Gastroesophageal sphincter (tissue), 4 donors: ENCODE measurements at regions not wholly inside any gene's neighbourhood (a gene's known extent, or its start where the extent isn't known, plus 50 kb on each side); places are given as distances from the start of the nearest gene placed in this dataset.

Source experiments
- ATAC-seq: fragments of 150-250 bp; one replicate; pipeline ENCODE4 v1.9.1; 2016; ENCODE audit warnings: mild to moderate bottlenecking, moderate library complexity
- H3K27ac ChIP-seq, 4 donors: fragments of 200-600 bp; sonication (generic) in 3 of 4; 1 replicate in 3 of 4; 2 replicates in 1 of 4; pipeline ENCODE4 v1.5.1; 2016 to 2019
- H3K27me3 ChIP-seq: fragments of 200-600 bp; sonication (generic); one replicate; pipeline ENCODE4 v1.5.1; 2019
- H3K36me3 ChIP-seq, 2 donors: fragments of 200-600 bp; sonication (generic); one replicate each; pipeline ENCODE4 v1.5.1; 2019; ENCODE audit warnings: control low read depth in 1 of 2
- H3K4me1 ChIP-seq, 3 donors: fragments of 200-600 bp; sonication (generic); 1 replicate in 2 of 3; 2 replicates in 1 of 3; pipeline ENCODE4 v1.5.1; 2016 to 2019; ENCODE audit warnings: control low read depth in 2 of 3
- H3K4me3 ChIP-seq, 2 donors: fragments of 200-600 bp; sonication (generic); one replicate each; pipeline ENCODE4 v1.5.1; 2019; ENCODE audit warnings: mild to moderate bottlenecking in 1 of 2, moderate library complexity in 1 of 2
- H3K9me3 ChIP-seq, 3 donors: fragments of 200-600 bp; sonication (generic); one replicate each; pipeline ENCODE4 v1.5.1; 2017 to 2019; ENCODE audit warnings: control low read depth in 2 of 3
- EP300 ChIP-seq: sonication (generic); formaldehyde crosslinking; IDR thresholded peaks from one replicate; pipeline ENCODE4 v1.6.1; 2017; ENCODE audit warnings: antibody characterized with exemption, mild to moderate bottlenecking
- POLR2A ChIP-seq, 2 donors: fragments of 450-650 bp; IDR thresholded peaks; one replicate each; pipeline ENCODE4 v1.6.1; 2017; ENCODE audit warnings: antibody characterized with exemption in 2 of 2, mild to moderate bottlenecking in 2 of 2, moderate library complexity in 1 of 2
- POLR2AphosphoS5 ChIP-seq: sonication (generic); formaldehyde crosslinking; IDR thresholded peaks from one replicate; pipeline ENCODE4 v1.6.1; 2017; ENCODE audit warnings: antibody characterized with exemption
- WGBS, 2 donors: methylation state at CpG; one replicate each; pipeline ENCODE4 v1.1.5; 2018; ENCODE audit warnings: low coverage in 1 of 2; 5-methylcytosine and 5-hydroxymethylcytosine counted together
- TF ChIP-seq, protein P1 (sequence below), 4 experiments: fragments of 200-600 bp in 2 of 4; fragments of 450-650 bp in 2 of 4; sonication (generic) in 1 of 4; IDR thresholded peaks; one replicate each; pipeline ENCODE4 v1.5.1; 2017 to 2019; ENCODE audit warnings: antibody characterized with exemption in 4 of 4, mild to moderate bottlenecking in 2 of 4, moderate library complexity in 2 of 4

DNA sequence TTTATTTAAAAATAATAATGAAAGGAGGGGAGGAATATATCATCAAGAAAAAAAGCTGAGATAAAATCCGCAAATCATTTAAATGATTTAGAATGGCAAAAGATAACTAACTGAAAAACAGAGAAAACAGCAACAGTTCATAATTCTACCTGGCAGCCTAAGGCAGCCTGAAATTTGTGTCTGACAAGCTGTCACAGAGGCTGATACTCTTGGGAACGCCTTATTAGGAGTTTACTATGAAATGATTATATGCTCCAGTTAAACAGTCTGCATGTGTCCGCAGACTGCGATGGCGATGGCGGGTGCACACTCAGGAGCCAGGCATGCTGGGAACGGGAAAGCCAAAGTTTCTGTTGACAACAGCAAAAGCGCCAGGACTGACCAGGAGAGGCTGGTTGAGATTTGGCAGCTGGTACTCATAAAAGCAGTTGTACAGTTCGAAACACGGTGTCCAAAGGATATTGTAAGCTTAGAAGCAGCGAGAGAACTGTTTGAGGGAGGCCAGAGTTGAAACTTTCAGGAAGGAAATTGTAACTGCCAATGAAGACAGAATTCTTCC lies 172.9 kb upstream of the MPPED2 start:
- Histone ChIP-seq H3K4me3 (no peak overlapping the region), H3K27ac (peak overlapping the region in 1 of 4 donors; percentile 16), H3K36me3 (no peaks in the 10 kb centered on the region), H3K9me3 (peaks cover 0 to 19% (median 0%) of the 10 kb centered on the region in 3 donors), H3K4me1 (peaks cover 0 to 8% (median 0%) of the 10 kb centered on the region in 3 donors), H3K27me3 (no peaks in the 10 kb centered on the region)
- ATAC-seq, result no peak
- WGBS, 2 donors, result 36 to 83% methylated on average over 3 to 11 of the region's 11 CpGs
- TF ChIP-seq EP300 (no peak), POLR2A (IDR thresholded peaks at IDR 0.05) (no peak), POLR2AphosphoS5 (no peak)
- TF ChIP-seq, protein P1, sequence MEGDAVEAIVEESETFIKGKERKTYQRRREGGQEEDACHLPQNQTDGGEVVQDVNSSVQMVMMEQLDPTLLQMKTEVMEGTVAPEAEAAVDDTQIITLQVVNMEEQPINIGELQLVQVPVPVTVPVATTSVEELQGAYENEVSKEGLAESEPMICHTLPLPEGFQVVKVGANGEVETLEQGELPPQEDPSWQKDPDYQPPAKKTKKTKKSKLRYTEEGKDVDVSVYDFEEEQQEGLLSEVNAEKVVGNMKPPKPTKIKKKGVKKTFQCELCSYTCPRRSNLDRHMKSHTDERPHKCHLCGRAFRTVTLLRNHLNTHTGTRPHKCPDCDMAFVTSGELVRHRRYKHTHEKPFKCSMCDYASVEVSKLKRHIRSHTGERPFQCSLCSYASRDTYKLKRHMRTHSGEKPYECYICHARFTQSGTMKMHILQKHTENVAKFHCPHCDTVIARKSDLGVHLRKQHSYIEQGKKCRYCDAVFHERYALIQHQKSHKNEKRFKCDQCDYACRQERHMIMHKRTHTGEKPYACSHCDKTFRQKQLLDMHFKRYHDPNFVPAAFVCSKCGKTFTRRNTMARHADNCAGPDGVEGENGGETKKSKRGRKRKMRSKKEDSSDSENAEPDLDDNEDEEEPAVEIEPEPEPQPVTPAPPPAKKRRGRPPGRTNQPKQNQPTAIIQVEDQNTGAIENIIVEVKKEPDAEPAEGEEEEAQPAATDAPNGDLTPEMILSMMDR (IDR thresholded peaks at IDR 0.05), result no peak

DNA sequence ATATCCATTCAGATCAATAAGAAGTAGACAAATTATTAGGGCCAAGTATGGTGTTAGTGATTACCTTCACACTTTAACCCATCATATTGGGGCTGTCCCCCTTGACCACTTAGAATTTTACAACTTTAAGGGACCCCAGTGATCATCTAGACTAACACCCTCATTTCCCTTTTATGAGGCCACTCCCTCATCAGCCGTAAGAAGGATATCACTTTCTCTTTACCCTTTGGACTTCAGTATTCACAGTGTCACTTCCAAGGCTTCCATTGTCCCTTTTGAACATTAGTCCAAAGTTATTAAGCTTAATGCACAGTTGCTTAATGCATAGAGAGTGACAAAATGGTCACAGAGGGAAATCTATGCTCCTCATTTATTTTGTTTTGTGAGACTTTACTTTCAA lies 172.4 kb upstream of the MPPED2 start:
- H3K9me3 ChIP-seq, result peaks cover 0 to 19% (median 0%) of the 10 kb centered on the region in 3 donors
- H3K4me1 ChIP-seq, result peaks cover 0 to 8% (median 0%) of the 10 kb centered on the region in 3 donors
- H3K27ac ChIP-seq, result no peak overlapping the region
- no peak for TF ChIP-seq POLR2A (IDR thresholded peaks at IDR 0.05)
- ATAC-seq, result no peak
- H3K36me3 ChIP-seq, result no peaks in the 10 kb centered on the region
- no peak overlapping the region for H3K4me3 ChIP-seq
- no peaks in the 10 kb centered on the region for H3K27me3 ChIP-seq
- 60 to 88% methylated on average over 1 of the region's 1 CpG for WGBS, 2 donors

DNA sequence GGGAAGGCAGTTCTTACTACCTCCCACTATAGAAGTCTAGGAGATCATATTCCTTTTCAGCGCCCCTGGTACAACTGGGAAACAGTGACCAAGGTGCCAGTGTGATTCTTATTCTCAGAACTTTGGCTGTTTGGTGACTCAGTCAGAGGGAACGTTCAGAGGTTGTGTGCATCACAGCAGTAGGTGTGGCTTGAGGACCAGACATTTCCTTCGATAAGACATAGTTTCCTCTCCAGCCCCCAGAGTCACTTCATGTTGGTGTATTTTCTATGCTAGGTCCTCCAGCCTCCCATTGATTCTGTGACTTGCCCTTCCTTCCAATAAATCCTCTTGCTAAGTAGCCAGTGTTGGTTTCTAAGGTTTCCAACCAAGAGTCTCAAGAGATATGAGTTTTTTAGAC lies 171.9 kb upstream of the MPPED2 start:
- TF ChIP-seq, protein P1 (IDR thresholded peaks at IDR 0.05), result no peak
- no peak for TF ChIP-seq EP300
- TF ChIP-seq POLR2AphosphoS5, result no peak
- no peak for TF ChIP-seq POLR2A (IDR thresholded peaks at IDR 0.05)
- Histone ChIP-seq H3K4me3 (no peak overlapping the region), H3K27ac (no peak overlapping the region), H3K4me1 (peaks cover 0 to 8% (median 0%) of the 10 kb centered on the region in 3 donors), H3K27me3 (no peaks in the 10 kb centered on the region), H3K36me3 (no peaks in the 10 kb centered on the region), H3K9me3 (peaks cover 0 to 17% (median 0%) of the 10 kb centered on the region in 3 donors)
- peak; percentile 25 for ATAC-seq
- WGBS, 2 donors, result 78 to 83% methylated on average over 1 to 2 of the region's 3 CpGs

DNA sequence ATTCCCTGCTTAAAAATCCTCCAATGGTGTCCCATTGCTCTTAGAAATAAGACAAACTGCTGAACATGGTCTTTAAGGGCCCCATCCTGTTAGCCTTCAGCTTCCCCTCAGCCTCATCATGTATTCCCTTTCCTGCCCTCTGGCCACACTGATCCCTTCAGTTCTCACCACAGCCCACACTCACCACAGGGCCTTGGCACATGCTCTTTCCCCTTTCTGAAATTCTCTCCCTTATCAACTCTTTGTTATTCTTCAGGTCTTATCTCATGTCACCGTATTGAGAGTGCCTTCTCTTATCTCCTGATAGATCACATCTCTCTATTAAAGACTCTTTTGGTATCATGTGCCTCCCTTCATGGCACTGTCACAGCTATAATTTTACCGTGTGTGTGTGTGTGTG lies 167.8 kb upstream of the MPPED2 start:
- 48 to 73% methylated on average over 2 of the region's 2 CpGs for WGBS, 2 donors
- Histone ChIP-seq H3K4me3 (no peak overlapping the region), H3K9me3 (no peaks in the 10 kb centered on the region), H3K27ac (no peak overlapping the region), H3K27me3 (no peaks in the 10 kb centered on the region), H3K4me1 (peaks cover 0 to 3% (median 0%) of the 10 kb centered on the region in 3 donors), H3K36me3 (no peaks in the 10 kb centered on the region)
- TF ChIP-seq, protein P1 (IDR thresholded peaks at IDR 0.05), result no peak
- TF ChIP-seq POLR2AphosphoS5 (no peak), EP300 (no peak), POLR2A (IDR thresholded peaks at IDR 0.05) (no peak)
- ATAC-seq, result no peak

DNA sequence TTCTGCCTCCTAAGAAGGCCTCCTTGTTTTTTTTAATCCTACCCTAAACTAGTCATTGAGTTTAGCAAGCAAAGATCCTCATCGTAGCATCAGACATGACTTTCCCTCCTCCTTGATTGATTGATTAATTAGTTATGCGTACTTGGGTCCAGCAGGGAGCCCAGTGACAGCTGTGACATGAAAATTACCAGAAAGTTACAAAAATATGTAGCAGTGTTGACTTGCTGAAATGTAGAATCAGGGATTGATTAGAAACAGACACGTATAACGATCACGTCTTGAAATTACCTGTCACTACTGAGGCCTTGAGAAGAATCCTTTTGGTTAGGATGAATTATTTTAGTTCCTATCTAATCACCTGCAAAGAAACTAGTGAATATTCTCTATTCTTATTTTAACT lies 167.4 kb upstream of the MPPED2 start:
- no peaks in the 10 kb centered on the region for H3K4me1 ChIP-seq
- H3K36me3 ChIP-seq, result no peaks in the 10 kb centered on the region
- H3K9me3 ChIP-seq, result no peaks in the 10 kb centered on the region
- no peaks in the 10 kb centered on the region for H3K27me3 ChIP-seq
- TF ChIP-seq EP300, result no peak
- TF ChIP-seq, protein P1 (IDR thresholded peaks at IDR 0.05), result no peak
- TF ChIP-seq POLR2A (IDR thresholded peaks at IDR 0.05), result no peak
- no peak for TF ChIP-seq POLR2AphosphoS5
- 85 to 95% methylated on average over 5 of the region's 5 CpGs for WGBS, 2 donors
- no peak overlapping the region for H3K27ac ChIP-seq
- H3K4me3 ChIP-seq, result no peak overlapping the region
- no peak for ATAC-seq
